Osteocyte (in vitro differentiated cells): ENCODE measurements at regions not wholly inside any gene's neighbourhood (a gene's known extent, or its start where the extent isn't known, plus 50 kb on each side); places are given as distances from the start of the nearest gene placed in this dataset.

Experiments
- DNase-seq: peaks from one replicate; pipeline ENCODE4 v3.0.0; 2021; ENCODE audit warnings: mixed read lengths; ENCODE audit not compliant: unreplicated experiment; ENCODE audit errors: extremely low spot score
- H3K27ac Mint-ChIP-seq: one replicate; pipeline ENCODE4 v1.8.0; 2021; ENCODE audit warnings: mild to moderate bottlenecking, mixed read lengths; ENCODE audit not compliant: unreplicated experiment
- H3K27me3 Mint-ChIP-seq: one replicate; pipeline ENCODE4 v1.8.0; 2021; ENCODE audit warnings: mixed read lengths; ENCODE audit not compliant: unreplicated experiment
- H3K36me3 Mint-ChIP-seq: one replicate; pipeline ENCODE4 v1.8.0; 2021; ENCODE audit warnings: mixed read lengths; ENCODE audit not compliant: unreplicated experiment
- H3K4me1 Mint-ChIP-seq: one replicate; pipeline ENCODE4 v1.8.0; 2021; ENCODE audit warnings: mixed read lengths; ENCODE audit not compliant: unreplicated experiment
- H3K4me3 Mint-ChIP-seq: one replicate; pipeline ENCODE4 v1.8.0; 2021; ENCODE audit warnings: mild to moderate bottlenecking, moderate library complexity, mixed read lengths; ENCODE audit not compliant: unreplicated experiment
- H3K9me3 Mint-ChIP-seq: one replicate; pipeline ENCODE4 v1.8.0; 2021; ENCODE audit warnings: mixed read lengths; ENCODE audit not compliant: unreplicated experiment
- CTCF ChIP-seq: fragments of 200-600 bp; sonication (generic); IDR thresholded peaks from 2 replicates; pipeline ENCODE4 v1.5.0; 2021; ENCODE audit warnings: antibody characterized with exemption, mild to moderate bottlenecking, moderate library complexity

GRCh38 chr3:94573337-94573736 lies 510.5 kb downstream of the NSUN3 start:
- peaks cover 13% of the 10 kb centered on the region for H3K27me3 Mint-ChIP-seq
- TF ChIP-seq CTCF, result no peak
- H3K4me3 Mint-ChIP-seq, result no peak overlapping the region
- no peak for DNase-seq
- H3K36me3 Mint-ChIP-seq, result no peaks in the 10 kb centered on the region
- H3K4me1 Mint-ChIP-seq, result no peaks in the 10 kb centered on the region
- H3K9me3 Mint-ChIP-seq, result no peaks in the 10 kb centered on the region
- H3K27ac Mint-ChIP-seq, result no peak overlapping the region

GRCh38 chr3:94587291-94587690 lies 524.4 kb downstream of the NSUN3 start:
- H3K27ac Mint-ChIP-seq, result no peak overlapping the region
- no peaks in the 10 kb centered on the region for H3K27me3 Mint-ChIP-seq
- H3K36me3 Mint-ChIP-seq, result no peaks in the 10 kb centered on the region
- DNase-seq, result no peak
- TF ChIP-seq CTCF, result no peak
- no peak overlapping the region for H3K4me3 Mint-ChIP-seq
- H3K9me3 Mint-ChIP-seq, result no peaks in the 10 kb centered on the region
- H3K4me1 Mint-ChIP-seq, result peaks cover 2% of the 10 kb centered on the region

GRCh38 chr3:94593526-94594150 lies 530.8 kb downstream of the NSUN3 start:
- TF ChIP-seq CTCF, result no peak
- no peaks in the 10 kb centered on the region for H3K4me1 Mint-ChIP-seq
- no peak overlapping the region for H3K27ac Mint-ChIP-seq
- H3K9me3 Mint-ChIP-seq, result no peaks in the 10 kb centered on the region
- no peak for DNase-seq
- peaks cover 7% of the 10 kb centered on the region for H3K27me3 Mint-ChIP-seq
- H3K4me3 Mint-ChIP-seq, result no peak overlapping the region
- no peaks in the 10 kb centered on the region for H3K36me3 Mint-ChIP-seq

- no peak for DNase-seq
- peaks cover 12% of the 10 kb centered on the region for H3K27me3 Mint-ChIP-seq
- H3K4me1 Mint-ChIP-seq, result no peaks in the 10 kb centered on the region
- H3K4me3 Mint-ChIP-seq, result no peak overlapping the region
- H3K27ac Mint-ChIP-seq, result no peak overlapping the region
- H3K36me3 Mint-ChIP-seq, result no peaks in the 10 kb centered on the region
- H3K9me3 Mint-ChIP-seq, result no peaks in the 10 kb centered on the region
- TF ChIP-seq CTCF, result no peak
Measured at GRCh38 chr3:94596141-94596540, 533.3 kb downstream of the NSUN3 start.

- Mint-ChIP-seq H3K9me3 (no peaks in the 10 kb centered on the region), H3K4me1 (no peaks in the 10 kb centered on the region), H3K36me3 (no peaks in the 10 kb centered on the region), H3K27ac (no peak overlapping the region), H3K27me3 (peaks cover 12% of the 10 kb centered on the region), H3K4me3 (no peak overlapping the region)
- no peak for DNase-seq
- no peak for TF ChIP-seq CTCF
Measured at GRCh38 chr3:94596887-94597566, 534.2 kb downstream of the NSUN3 start.
